ENCODE measurements at regions not wholly inside any gene's neighbourhood (a gene's known extent, or its start where the extent isn't known, plus 50 kb on each side); places are given as distances from the start of the nearest gene placed in this dataset.

- peaks cover 3 to 8% of the 10 kb centered on the region in 2 experiments for H3K27me3 ChIP-seq (ENCODE audit: control insufficient read depth in 1 of 2, insufficient read depth in 2 of 2, low read length in 2 of 2)
- H3K4me3 Mint-ChIP-seq, result no peak overlapping the region
- DNase-seq (no peak), ATAC-seq (ENCODE audit: poor library complexity) (no peak)
- no peaks in the 10 kb centered on the region for H3K9me3 Mint-ChIP-seq
- H3K4me1 ChIP-seq (ENCODE audit: insufficient read depth, low read length), result no peaks in the 10 kb centered on the region
- peaks cover 23% of the 10 kb centered on the region for H3K27me3 Mint-ChIP-seq
- no peaks in the 10 kb centered on the region for H3K9me3 ChIP-seq (ENCODE audit: control insufficient read depth in 1 of 2, insufficient read depth in 1 of 2, low read length in 2 of 2)
- no peak overlapping the region for H3K27ac Mint-ChIP-seq
- H3K27ac ChIP-seq (ENCODE audit: low read depth in 1 of 2, low read length in 2 of 2), result no peak overlapping the region
- CTCF ChIA-PET, result no interaction called here
- H3K36me3 Mint-ChIP-seq (ENCODE audit: low read depth), result no peaks in the 10 kb centered on the region
- intact Hi-C loops (cut with DNase I, micrococcal nuclease), result no loop called here
- H3K36me3 ChIP-seq (ENCODE audit: insufficient read depth, low read length), result no peaks in the 10 kb centered on the region
- no peak overlapping the region for H3K4me3 ChIP-seq (ENCODE audit: low read length)
- TF ChIP-seq, protein P1, sequence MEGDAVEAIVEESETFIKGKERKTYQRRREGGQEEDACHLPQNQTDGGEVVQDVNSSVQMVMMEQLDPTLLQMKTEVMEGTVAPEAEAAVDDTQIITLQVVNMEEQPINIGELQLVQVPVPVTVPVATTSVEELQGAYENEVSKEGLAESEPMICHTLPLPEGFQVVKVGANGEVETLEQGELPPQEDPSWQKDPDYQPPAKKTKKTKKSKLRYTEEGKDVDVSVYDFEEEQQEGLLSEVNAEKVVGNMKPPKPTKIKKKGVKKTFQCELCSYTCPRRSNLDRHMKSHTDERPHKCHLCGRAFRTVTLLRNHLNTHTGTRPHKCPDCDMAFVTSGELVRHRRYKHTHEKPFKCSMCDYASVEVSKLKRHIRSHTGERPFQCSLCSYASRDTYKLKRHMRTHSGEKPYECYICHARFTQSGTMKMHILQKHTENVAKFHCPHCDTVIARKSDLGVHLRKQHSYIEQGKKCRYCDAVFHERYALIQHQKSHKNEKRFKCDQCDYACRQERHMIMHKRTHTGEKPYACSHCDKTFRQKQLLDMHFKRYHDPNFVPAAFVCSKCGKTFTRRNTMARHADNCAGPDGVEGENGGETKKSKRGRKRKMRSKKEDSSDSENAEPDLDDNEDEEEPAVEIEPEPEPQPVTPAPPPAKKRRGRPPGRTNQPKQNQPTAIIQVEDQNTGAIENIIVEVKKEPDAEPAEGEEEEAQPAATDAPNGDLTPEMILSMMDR (IDR thresholded peaks at IDR 0.05), result no peak
- POLR2A ChIA-PET, result no interaction called here
- H3K4me1 Mint-ChIP-seq (ENCODE audit: low read depth), result no peaks in the 10 kb centered on the region
Measured at GRCh38 chr17:55652114-55652823, 70.4 kb downstream of the TMEM100 start.

DNA sequence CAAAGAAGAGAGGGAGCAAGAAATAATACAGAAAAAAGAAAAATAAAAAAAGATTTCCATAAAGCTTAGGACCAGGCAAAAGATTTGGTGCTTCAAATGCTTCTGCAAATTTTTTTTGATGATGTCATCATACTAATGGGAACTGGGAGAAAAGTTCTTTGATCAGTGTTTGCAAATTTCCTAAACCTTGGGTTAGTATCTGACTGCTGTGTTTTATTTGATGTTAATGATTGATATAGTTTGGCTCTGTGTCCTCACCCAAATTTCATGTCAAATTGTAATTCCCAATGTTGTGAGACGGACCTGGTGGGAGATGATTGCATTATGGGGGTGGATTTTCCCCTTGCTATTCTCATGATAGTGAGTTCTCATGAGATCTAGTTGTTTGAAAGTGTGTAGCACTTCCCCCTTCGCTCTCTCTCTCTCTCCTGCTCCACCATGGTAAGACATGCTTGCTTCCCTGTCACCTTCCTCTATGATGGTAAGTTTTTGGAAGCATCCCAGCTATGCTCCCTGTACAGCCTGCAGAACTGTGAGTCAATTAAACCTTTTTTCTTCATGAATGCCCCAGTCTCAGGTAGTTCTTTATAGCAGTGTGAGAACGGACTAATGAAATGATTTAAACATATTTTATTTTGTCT is 72.6 kb downstream of the TMEM100 start:
- Histone ChIP-seq H3K9me3 (ENCODE audit: control insufficient read depth in 1 of 2, insufficient read depth in 1 of 2, low read length in 2 of 2) (no peaks in the 10 kb centered on the region), H3K36me3 (ENCODE audit: insufficient read depth, low read length) (no peaks in the 10 kb centered on the region), H3K27me3 (ENCODE audit: control insufficient read depth in 1 of 2, insufficient read depth in 2 of 2, low read length in 2 of 2) (peaks cover 3 to 11% of the 10 kb centered on the region in 2 experiments), H3K4me3 (ENCODE audit: low read length) (no peak overlapping the region), H3K4me1 (ENCODE audit: insufficient read depth, low read length) (no peaks in the 10 kb centered on the region), H3K27ac (ENCODE audit: low read depth in 1 of 2, low read length in 2 of 2) (no peak overlapping the region)
- POLR2A ChIA-PET, result no interaction called here
- no peak for ATAC-seq (ENCODE audit: poor library complexity)
- Mint-ChIP-seq H3K9me3 (no peaks in the 10 kb centered on the region), H3K36me3 (ENCODE audit: low read depth) (no peaks in the 10 kb centered on the region), H3K4me3 (no peak overlapping the region), H3K27me3 (peaks cover 20% of the 10 kb centered on the region), H3K4me1 (ENCODE audit: low read depth) (no peaks in the 10 kb centered on the region), H3K27ac (no peak overlapping the region)
- intact Hi-C loops (cut with DNase I, micrococcal nuclease), result no loop called here
- DNase-seq, result no peak
- TF ChIP-seq, protein P1 (IDR thresholded peaks at IDR 0.05), result no peak
- CTCF ChIA-PET, result no interaction called here

GRCh38 chr17:55648086-55648485 is 74.6 kb downstream of the TMEM100 start:
- H3K9me3 ChIP-seq (ENCODE audit: control insufficient read depth in 1 of 2, insufficient read depth in 1 of 2, low read length in 2 of 2), result no peaks in the 10 kb centered on the region
- CTCF ChIA-PET, result no interaction called here
- DNase-seq (no peak), ATAC-seq (ENCODE audit: poor library complexity) (no peak)
- no peak overlapping the region for H3K27ac Mint-ChIP-seq
- no peak overlapping the region for H3K4me3 ChIP-seq (ENCODE audit: low read length)
- H3K4me1 Mint-ChIP-seq (ENCODE audit: low read depth), result no peaks in the 10 kb centered on the region
- H3K9me3 Mint-ChIP-seq, result no peaks in the 10 kb centered on the region
- H3K27me3 Mint-ChIP-seq, result peaks cover 28% of the 10 kb centered on the region
- TF ChIP-seq, protein P1 (IDR thresholded peaks at IDR 0.05), result no peak
- H3K27ac ChIP-seq (ENCODE audit: low read depth in 1 of 2, low read length in 2 of 2), result no peak overlapping the region
- POLR2A ChIA-PET, result no interaction called here
- no peaks in the 10 kb centered on the region for H3K36me3 ChIP-seq (ENCODE audit: insufficient read depth, low read length)
- H3K4me1 ChIP-seq (ENCODE audit: insufficient read depth, low read length), result no peaks in the 10 kb centered on the region
- no peaks in the 10 kb centered on the region for H3K36me3 Mint-ChIP-seq (ENCODE audit: low read depth)
- intact Hi-C loops (cut with DNase I, micrococcal nuclease), result no loop called here
- H3K27me3 ChIP-seq (ENCODE audit: control insufficient read depth in 1 of 2, insufficient read depth in 2 of 2, low read length in 2 of 2), result peaks cover 3 to 11% of the 10 kb centered on the region in 2 experiments
- no peak overlapping the region for H3K4me3 Mint-ChIP-seq
